BE2C (cell line): ENCODE measurements at regions not wholly inside any gene's neighbourhood (a gene's known extent, or its start where the extent isn't known, plus 50 kb on each side); places are given as distances from the start of the nearest gene placed in this dataset.
"Not testable (repeated sequence)": the region's sequence is repeated elsewhere in the genome, so short reads cannot be mapped to it uniquely, and the experiment has no call there.

Experiments used
- DNase-seq: peaks from one replicate; pipeline ENCODE4 v3.0.0-alpha.2; 2020
- H3K27me3 ChIP-seq: fragments of 250-450 bp; sonication (Bioruptor Pico); 2 replicates; pipeline ENCODE4 v1.5.1; 2020; ENCODE audit warnings: mild to moderate bottlenecking
- H3K36me3 ChIP-seq: fragments of 250-450 bp; sonication (Bioruptor Pico); 2 replicates; pipeline ENCODE4 v1.5.1; 2020; ENCODE audit warnings: mild to moderate bottlenecking
- H3K4me1 ChIP-seq: fragments of 250-450 bp; sonication (Bioruptor Pico); 2 replicates; pipeline ENCODE4 v1.5.1; 2020
- H3K4me3 ChIP-seq: 2 replicates; pipeline ENCODE4 v1.5.1; 2011; ENCODE audit warnings: low read depth, low read length
- H3K9me3 ChIP-seq: fragments of 250-450 bp; sonication (Bioruptor Pico); 2 replicates; pipeline ENCODE4 v1.5.1; 2020
- CTCF ChIP-seq: IDR thresholded peaks from 2 replicates; pipeline ENCODE4 v1.5.1; 2012; ENCODE audit warnings: mild to moderate bottlenecking, low read depth, low read length

- Histone ChIP-seq H3K27me3 (no peaks in the 10 kb centered on the region), H3K4me3 (no peak overlapping the region), H3K4me1 (no peaks in the 10 kb centered on the region), H3K9me3 (no peaks in the 10 kb centered on the region), H3K36me3 (no peaks in the 10 kb centered on the region)
- no peak for DNase-seq
- TF ChIP-seq CTCF = no peak
Measured at GRCh38 chr12:102281231-102281630, 83.6 kb upstream of the PMCH start.

GRCh38 chr12:102255687-102256086 lies 58.1 kb upstream of the PMCH start:
- not testable (repeated sequence) for H3K27me3 ChIP-seq, H3K4me1 ChIP-seq, H3K9me3 ChIP-seq, DNase-seq, H3K4me3 ChIP-seq, H3K36me3 ChIP-seq

GRCh38 chr12:102251005-102251404 lies 53.4 kb upstream of the PMCH start:
- not testable (repeated sequence) for H3K4me1 ChIP-seq, H3K27me3 ChIP-seq, H3K36me3 ChIP-seq, H3K9me3 ChIP-seq, DNase-seq, H3K4me3 ChIP-seq

GRCh38 chr12:102249079-102249841 lies 51.6 kb upstream of the PMCH start:
- H3K4me1 ChIP-seq = no peaks in the 10 kb centered on the region
- H3K27me3 ChIP-seq = no peaks in the 10 kb centered on the region
- H3K36me3 ChIP-seq = no peaks in the 10 kb centered on the region
- no peaks in the 10 kb centered on the region for H3K9me3 ChIP-seq
- no peak for DNase-seq
- H3K4me3 ChIP-seq = no peak overlapping the region
- TF ChIP-seq CTCF = no peak
